GM18909 (cell line): ENCODE measurements at regions not wholly inside any gene's neighbourhood (a gene's known extent, or its start where the extent isn't known, plus 50 kb on each side); places are given as distances from the start of the nearest gene placed in this dataset.

Experiments used
- ATAC-seq: cut with Tn5 transposase; IDR thresholded peaks from one replicate; pipeline ENCODE4 v1.9.1; 2021; ENCODE audit warnings: mild to moderate bottlenecking; ENCODE audit not compliant: unreplicated experiment, poor library complexity

DNA sequence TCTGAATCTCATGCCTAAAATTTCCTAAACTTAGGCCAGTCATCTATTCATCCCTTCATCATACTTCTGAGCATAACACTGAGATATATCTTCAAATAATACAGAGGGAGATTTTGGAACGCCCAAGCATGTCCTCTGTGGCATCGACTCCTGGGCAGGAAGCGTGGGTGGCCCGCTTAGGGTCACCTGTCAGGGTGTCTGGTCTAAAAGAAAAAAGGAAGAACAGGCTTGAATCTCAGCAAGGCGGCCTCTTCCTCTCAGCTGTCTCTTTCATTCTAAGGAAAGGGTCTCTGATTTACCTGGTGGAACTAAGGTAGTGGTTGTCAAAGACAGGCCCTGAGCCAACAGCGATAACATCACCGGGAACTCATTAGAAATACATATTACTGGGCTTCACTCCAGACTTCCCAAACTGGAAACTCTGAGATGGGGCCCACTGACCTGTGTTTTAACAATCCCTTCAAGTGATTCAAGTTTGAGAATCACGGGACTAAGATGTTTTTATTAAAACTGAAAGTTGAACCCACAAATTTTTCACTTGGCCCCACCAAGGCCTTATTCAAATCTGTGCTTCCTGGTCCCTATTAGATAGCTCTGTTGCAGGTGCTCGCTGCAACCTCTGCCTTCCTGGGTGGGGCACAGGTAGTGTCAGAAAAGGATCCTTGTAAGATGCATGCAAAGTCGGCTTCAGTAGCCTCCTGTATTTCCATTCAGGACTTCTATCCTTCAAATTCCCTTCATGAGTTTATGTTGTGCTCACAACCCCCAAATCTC lies 162.3 kb upstream of the CCDC68 start:
- no peak for ATAC-seq

DNA sequence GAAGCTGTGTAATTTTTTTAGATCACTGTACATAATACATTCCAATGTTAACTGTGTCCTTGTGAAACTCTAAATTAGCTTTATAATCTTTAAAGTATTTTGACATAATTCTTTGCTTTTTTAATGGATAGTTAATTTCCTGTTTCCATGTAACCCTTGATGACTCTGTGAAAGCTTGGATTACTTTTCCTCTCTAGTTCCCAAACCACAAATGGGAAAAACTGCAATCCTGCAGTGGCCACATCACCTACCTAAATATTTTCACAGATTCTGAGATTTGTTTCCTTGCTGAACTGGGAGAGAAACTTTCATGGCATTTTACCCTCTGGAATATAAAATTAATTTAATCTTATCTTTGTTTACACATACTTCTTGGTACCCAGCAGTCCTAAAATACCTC lies 161.6 kb upstream of the CCDC68 start:
- no peak for ATAC-seq

DNA sequence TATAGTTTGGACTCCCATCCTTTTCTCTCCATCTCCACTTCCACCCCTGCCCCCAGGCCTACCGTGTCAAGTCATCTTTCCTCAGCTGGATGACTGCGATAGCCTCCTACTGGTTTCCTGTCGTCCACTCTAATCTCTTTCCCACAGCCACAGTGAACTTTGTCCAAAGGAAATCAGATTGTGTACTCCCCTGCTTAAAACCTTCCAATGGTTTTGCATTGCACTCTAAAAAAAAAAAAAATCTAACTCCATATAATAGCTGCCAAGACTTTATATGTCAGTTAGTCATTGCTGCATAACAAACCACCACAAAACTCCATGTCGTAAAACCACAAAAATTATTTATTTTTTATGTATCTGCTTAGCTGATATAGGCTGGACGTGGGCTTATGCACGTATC lies 160.2 kb upstream of the CCDC68 start:
- ATAC-seq: no peak

DNA sequence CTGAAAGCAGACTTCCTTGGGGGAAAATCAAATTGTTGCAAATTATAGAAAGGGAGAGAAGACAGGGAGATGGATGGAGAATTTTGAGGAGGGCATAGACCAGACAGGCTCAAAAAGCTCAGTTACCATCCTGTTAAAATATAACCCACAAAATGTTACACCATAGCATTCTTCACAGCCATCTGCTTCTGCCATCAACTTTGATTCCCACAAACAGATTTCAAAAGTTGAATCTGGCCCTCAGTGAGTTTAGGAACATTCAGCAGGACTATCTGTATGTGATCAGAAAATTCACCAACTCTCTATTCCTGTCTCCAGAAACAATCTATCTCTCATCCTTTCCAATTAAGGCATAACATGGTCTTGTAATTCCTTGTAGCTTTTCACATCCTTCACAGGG lies 159.8 kb upstream of the CCDC68 start:
- ATAC-seq: no peak

DNA sequence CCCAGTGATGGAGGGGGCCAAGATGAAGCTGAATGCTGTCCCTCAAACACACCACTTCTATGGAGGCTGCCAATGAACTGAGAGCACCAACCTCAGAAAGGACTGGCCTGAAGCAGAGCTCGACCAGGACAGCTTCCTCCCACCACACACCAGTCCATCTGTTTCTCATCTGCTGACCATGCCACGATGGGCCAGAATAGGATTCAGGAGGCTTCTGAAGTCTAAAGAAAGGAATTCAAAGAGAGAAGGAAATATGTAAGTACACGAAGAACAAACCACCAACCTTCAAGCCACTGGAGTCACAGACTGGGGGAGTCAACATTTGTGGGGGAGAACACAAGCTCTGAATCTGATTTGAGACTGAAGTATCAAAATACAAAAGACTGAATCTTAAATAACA lies 157.6 kb upstream of the CCDC68 start:
- no peak for ATAC-seq

DNA sequence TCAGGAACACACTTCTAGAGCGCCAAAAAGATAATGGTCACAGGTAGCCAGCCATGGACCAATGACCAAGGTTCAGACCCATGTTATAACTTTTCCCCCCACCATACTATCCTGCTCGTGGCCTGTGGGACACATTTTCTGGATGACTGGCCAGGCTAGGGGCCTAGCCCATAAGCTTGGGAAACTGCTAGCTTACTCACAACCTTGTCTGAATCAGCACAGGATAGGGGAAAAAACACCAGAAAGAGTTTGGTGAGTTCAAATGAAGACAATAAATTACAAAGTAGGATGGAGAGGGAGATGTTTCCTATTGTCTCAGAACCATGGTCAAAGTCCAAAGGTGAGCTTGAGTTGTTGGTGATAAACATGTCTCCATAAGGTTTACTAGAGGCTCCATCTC lies 156.3 kb upstream of the CCDC68 start:
- no peak for ATAC-seq

DNA sequence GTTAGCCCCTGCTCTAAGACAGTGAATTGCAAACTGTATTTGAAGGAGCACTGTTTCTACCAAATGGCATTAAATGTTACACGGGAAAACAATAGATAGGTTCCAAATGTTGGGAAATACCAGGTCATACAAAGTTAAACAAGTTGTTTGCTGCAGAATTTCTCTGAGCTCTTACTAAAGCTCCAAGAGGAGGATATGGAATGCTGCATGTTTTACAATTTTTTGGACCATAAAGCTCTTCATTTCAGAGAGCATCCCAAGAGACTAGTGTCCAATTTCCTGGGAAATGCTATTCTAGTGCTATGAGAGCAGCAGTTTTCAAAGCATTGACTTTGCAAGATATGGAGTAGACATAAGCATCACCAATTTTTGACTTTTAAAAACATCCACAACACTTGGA lies 155.6 kb upstream of the CCDC68 start:
- ATAC-seq: no peak

DNA sequence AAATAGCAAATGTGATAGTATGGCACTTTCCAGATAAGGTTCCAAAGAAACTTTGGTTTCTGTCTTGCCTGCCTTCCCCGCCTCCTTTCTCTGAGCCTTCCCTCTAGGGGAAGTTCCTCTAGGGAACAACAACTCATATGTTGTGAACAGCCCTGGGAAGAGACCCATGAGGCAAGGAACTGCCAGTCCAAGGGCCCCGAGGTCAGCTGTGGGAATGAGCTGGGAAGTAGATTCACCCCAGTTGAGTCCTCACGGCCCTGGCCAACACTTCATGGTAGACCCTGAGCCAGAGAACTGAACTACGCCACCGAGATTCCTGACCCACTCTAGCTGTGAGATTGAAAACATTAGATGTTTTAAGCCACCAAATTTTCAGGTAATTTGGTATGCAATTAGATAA lies 154.5 kb upstream of the CCDC68 start:
- ATAC-seq: no peak

DNA sequence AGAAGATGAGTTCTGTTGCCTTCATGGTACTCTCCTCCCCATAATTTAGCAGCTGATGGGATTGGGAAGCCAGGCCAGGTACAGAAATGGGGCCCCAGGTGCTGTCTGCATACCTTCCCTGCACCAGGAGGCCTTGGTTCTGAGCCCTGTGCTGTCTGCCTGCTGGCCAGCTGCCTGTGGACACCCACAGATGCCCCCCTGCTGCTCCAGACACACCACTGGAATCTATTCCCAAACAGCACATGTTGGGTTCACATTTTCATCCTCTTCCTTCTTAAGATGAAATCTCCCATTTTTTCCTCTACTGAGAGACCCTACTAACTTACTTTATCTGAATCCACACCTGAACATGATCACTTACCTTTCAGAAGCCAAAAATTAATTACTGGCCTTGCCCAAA lies 152.0 kb upstream of the CCDC68 start:
- no peak for ATAC-seq

DNA sequence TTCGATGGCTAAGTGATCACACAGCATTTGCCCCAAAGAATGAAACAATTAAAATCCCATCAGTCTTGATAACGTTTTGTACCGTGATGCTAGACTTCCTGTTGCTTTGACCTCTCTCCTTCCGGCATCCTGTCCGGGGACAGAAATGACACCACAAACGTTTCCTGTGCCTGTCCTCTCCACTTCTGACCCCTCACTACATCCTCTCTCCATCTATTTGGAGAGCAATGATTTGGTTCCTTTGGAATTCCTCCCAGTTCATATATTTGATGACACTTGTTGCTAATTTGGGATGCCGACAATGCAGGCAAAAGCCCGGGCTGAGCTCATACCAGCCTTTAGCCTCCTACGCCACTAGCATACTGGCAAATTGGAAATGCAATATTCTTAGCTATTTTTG lies 151.2 kb upstream of the CCDC68 start:
- no peak for ATAC-seq

DNA sequence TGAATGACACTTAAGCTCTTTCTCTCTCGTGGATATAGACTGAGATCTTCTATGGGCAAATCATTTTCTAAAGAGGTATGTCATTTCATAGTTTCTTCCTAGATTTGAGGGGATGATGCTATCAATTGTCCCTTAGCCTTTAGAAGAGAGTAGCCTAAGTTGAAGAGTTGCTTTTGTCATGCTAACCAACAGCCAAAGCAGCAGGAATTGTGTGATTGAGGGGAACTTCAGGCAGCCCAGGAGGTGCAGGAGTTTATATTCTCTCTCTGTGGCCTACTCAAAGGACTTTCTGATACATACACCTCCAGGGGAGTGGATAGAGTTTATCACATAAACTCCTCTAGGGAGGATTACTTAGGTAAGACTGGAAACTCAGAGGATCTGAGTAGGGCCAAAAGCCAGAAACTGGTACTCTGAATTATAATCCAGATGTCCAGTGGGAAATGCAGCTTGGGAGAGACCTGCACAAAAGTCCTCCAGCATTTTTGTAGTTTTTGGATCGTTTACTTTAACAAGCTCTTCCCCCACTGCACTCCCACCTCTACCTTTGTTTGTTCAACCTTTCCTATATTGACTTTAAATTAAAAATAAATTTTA lies 150.7 kb upstream of the CCDC68 start:
- ATAC-seq: no peak

DNA sequence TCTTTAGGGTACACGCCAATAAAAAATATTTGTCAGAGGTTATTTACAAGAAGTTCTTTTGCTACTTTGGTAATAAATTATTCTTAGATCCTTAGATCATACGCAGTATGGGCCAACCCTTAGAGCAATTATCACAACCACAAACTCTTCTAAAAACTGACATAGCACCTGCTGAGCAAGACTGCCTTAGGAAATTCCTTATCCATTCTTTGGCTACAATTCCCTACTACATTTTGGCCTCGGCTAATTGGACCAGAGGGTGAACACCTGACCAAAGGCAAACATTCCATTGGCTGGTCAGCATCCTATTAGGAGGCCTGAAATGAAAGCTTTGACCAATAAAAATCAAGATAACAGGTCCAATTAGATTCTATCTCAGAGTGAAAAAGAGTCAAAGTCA lies 147.6 kb upstream of the CCDC68 start:
- no peak for ATAC-seq

DNA sequence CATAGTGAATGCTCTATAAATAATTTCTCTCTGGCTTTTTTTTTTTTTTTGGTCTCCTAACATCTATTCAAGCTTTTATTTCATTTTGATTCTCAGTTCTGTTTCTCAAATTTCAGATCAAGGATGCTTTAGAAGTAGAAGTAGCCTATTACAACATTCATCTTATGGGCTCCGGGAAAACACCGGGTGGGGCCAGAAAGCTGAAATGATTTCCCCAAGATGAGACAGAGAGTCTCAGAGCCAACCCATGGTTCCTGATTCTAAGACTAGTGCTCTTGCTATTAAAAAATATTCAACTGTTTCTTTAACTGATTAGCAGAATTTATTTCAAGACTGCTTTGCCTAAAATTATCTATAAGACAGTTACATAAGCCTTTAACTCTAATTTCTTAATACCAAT lies 147.2 kb upstream of the CCDC68 start:
- ATAC-seq: no peak

DNA sequence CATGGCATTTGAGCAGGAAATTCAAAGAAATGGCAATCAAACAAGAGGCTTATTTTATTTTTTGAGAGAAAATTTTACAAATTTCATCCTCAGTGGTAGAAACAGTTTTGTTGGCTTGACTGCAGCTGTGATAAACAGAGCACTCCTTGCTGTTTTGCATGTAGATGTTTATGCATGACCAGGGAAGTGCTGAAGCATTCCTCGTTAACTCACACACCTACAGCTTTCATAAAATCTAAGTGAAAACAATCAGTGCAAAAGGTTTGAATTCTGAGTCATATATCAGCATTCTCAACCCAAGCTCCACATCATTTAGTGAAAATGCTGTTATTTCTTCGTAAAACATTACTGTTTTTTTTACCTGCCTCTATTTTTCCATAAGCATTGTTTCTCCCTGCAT lies 146.6 kb upstream of the CCDC68 start:
- no peak for ATAC-seq

DNA sequence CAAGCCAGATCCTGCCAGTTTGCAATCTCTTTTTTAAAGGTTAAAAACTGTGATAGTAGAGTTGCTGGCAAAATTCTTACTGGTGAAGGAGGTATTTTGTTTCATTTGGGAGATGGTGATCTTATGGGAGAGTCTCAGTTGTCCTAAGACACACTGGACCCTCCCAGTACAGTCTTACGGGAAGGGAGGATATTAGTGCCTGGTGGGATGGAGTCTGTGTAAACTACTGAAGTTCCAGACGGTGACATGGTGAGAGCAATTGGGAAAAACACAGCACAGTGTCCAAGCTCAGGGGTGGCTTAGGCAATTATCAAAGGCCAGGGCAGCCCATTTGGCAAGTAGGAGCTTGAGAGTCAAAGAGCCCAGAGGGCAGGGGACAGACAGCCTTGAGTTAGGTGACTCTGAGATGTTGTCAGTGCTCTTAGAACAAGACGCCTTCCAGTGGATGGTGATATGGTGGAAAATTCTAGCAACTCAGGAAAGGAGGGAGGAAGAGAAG lies 143.7 kb upstream of the CCDC68 start:
- no peak for ATAC-seq

DNA sequence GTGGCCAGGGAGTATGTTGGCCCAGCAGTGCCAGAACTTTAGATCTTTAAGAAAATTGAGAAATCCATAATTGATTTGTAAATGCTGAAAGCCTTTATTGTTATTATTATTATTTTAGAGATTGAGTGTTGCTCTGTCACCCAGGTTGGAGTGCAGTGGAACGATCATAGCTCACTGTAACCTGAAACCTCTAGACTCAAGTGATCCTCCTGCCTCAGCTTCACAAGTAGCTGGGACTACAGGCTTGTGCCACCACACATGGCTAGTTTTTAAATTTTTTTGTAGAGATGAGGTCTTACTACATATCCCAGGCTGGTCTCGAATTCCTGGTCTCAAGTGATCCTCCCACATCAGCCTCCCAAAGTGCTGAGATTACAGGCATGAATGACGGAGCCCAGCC lies 143.2 kb upstream of the CCDC68 start:
- no peak for ATAC-seq

DNA sequence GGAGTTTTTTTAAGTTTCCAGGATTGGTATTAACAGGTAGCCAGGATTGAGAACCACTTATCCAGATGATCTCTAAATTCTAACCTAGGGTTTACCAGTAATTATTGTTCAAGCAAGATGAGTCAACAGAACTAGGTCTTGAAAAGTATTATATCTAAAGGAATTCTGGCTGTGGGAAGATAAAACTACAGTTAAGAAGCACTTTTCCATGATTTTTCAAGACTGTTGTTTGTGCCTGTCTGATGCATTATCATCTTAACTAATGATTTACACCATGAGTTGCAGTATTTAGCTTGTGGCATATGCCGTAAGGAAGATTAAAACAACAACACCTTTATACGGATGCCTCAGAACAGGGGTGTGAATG lies 142.2 kb upstream of the CCDC68 start:
- no peak for ATAC-seq

DNA sequence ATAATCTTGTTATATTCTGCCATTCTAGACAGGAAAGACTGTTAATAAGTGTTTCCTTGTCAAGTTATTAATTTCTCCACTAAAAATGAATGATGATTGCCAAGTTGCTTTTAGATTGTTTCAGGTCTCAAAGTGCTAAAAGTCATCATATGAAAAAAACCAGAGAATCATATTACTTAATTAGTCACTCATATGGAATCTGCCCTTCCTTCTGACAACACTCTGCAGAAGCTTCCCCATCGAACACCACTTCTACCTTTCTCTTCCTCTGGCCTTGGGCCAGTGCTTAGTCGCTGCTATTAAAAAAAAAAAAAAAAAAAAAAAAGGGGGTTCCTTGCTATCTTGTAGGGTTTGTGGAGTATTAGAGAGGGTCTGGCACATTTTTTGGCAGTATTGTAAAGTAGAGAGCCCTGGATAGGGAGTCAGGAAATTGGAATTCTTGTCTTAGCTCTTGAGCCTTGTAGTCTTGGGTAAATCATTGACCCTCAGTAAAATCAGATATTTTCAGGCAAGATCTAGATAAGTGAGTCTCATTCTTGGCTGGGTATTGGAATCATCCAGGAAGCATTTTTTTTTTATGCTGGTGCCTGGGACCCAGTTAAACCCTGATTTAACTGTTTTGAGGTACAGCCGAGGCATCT lies 141.7 kb upstream of the CCDC68 start:
- ATAC-seq: no peak

DNA sequence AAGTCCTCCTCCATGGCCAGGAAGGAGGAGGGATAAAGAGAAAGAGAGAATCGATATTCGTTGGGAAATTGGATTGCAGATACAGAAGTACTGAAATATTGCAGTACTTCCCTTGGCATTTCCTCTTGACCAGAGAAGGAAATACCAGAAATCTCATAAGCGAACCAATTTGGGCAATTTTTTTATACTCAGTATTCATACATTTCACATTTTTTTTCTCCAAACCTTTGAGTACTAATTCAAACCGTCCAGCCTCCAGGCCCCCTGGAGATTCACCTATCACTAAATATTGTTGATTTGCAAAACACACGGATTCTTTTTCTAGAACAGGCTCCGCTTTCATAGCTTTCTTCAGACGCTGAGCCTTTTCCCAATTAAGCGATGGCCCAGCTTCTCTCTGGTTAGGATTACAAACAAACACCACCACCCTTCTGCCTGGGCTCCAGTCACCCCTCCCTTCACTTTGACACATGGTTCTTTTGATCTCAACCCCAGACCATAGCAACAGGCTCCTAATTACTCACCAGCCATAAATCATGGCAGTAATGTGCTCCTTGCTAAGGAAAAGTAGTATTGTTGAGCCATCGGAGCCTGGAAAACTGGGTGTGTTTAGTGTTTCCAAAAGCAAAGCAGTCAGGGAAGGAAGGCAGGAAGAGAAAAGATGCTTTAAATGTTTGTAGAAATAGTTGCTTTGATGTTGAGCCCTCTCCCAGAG lies 138.4 kb upstream of the CCDC68 start:
- ATAC-seq: no peak

DNA sequence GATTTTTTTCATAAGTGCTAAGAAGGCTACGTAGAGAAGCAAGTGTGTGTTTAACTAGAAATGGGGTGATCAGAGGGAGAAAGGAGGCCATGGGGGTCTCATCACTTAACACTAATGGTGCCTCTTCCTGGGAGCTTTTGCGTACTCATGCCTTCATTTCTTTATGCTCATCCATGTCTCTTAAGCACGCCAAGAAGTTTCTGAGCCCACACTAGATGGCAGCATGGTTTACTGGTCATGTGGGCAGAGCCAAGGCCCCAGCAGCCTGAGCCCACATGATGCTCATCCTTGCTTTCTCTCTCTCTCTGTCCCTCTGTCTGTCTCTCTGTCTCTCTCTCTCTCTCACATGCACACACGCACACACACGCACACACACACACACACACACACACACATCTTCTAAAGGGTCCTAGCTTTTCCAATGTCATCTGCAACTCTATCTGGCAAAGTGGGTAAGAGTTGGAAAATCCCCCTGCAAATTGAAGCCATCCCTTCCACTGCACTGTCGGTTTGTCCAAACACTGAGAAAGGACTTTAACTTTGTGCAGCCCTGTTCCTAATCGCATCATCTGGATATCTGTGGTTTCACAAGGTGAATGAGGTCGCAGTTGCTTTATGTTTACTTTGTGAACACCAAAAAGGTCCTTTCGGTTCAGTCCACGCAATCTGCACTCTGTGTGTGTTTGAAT lies 137.1 kb upstream of the CCDC68 start:
- peak; percentile 67 for ATAC-seq

DNA sequence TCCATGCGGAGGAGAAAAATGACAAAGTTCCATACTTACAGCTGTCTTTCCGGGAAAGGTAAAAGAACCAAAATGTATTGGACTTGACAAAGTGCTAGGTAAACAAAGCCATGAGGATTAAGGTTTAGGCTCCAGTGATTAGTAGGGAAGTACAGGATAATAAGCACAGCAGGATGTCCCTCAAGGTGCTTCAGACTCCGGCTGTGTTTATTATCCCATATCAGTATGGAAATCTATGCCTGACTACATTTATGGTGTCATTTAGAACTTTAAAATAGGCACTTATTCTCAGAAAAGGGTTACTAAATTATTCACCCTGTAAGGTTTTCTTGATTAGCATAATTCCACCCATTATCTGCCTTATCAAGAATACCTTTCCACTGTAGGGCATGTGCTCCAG lies 136.3 kb upstream of the CCDC68 start:
- no peak for ATAC-seq
